Daoy (cell line): ENCODE measurements at regions not wholly inside any gene's neighbourhood (a gene's known extent, or its start where the extent isn't known, plus 50 kb on each side); places are given as distances from the start of the nearest gene placed in this dataset.
A peak's percentile ranks its signal among the peaks of the same experiment; 100 is the strongest.
"Not testable (repeated sequence)": the region's sequence is repeated elsewhere in the genome, so short reads cannot be mapped to it uniquely, and the experiment has no call there.

Experiments
- DNase-seq: peaks from one replicate; pipeline ENCODE4 v3.0.0-alpha.2; 2015; ENCODE audit warnings: low read depth

GRCh38 chr12:73506611-73507010 is 1031.0 kb upstream of the ATXN7L3B start:
- no peak for DNase-seq

DNA sequence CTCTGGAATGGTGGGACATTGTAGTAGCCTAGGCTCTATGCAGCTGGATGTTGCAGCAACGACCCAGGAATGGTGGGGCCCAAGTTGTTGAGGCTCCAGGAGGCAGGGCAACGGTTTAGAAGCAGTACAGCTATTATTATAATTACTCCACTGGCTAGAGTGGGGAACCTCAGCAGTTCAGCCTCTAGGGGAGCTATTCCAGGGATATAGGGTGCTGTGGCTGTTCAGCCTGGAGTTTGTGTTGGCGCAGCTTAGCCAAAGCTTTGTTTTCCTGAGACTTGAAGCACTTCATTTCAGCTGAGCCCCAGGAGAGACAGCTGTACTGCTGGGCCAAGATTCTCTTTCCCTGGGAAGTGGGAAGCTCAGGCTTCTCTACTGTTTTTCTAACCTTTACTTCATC is 1023.0 kb upstream of the ATXN7L3B start:
- DNase-seq, result no peak

GRCh38 chr12:73517859-73518258 is 1019.8 kb upstream of the ATXN7L3B start:
- DNase-seq, result no peak

GRCh38 chr12:73529231-73529630 is 1008.4 kb upstream of the ATXN7L3B start:
- no peak for DNase-seq

GRCh38 chr12:73529954-73530353 is 1007.7 kb upstream of the ATXN7L3B start:
- DNase-seq, result no peak

DNA sequence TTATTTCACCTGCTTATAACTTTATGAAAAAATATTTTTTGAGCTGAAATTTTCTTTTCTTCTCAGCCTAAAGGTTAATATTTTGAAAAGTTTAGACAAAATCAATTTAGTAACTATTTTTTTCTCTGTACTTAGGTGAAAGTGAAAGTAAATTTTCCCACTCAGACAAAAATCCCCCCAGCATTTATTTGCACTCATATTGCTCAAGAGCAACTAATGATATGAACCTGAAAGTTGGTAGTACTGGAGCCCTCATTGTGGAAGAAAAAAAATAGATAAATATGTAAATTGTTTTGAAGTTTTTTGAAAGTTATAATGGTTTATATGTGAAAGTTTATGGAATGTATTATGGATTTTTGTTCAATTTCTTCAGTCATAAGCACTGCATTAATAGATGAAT is 1005.9 kb upstream of the ATXN7L3B start:
- no peak for DNase-seq

GRCh38 chr12:73547421-73547820 is 990.2 kb upstream of the ATXN7L3B start:
- DNase-seq, result no peak

DNA sequence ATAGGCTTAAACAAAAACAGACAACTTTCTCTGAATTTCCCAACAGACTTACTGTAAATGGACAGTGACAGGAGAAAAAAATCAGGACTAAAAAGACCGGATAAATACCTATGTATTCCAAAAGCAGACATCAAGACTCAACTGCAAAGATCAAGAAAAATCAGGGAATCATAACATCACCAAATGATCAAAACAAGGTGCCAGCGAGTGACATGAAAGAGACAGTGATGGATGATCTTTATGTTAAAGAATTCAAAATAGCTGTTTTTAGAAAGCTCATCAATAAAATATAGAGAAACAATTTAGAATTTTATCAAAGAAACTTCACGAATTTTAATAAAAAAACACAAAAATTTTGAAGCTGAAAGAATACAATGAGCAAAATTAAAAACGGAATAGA is 952.5 kb upstream of the ATXN7L3B start:
- DNase-seq, result no peak

GRCh38 chr12:73589220-73589619 is 948.4 kb upstream of the ATXN7L3B start:
- no peak for DNase-seq

DNA sequence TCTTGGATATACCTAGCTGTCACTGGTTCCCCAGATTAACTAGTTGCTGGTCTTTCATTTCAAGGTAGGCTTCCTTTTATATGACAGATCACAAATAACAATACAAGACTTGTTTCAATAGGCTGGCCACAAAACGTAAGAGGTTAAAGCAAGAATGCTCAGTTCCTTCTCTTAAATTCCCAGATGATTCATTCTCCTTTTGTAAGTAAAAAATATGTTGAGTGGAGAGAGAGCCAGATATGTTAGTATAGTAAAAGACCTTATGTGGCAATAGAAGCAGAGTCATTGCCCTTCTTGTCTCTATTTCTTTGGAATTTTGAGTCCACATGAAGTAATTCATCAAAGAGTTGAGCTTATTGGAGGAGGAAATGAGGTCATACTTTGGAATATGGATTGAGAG is 939.0 kb upstream of the ATXN7L3B start:
- no peak for DNase-seq

GRCh38 chr12:73599268-73599667 is 938.4 kb upstream of the ATXN7L3B start:
- no peak for DNase-seq

GRCh38 chr12:73605925-73606324 is 931.7 kb upstream of the ATXN7L3B start:
- DNase-seq, result not testable (repeated sequence)

- DNase-seq, result no peak
Measured at GRCh38 chr12:73612551-73612950, 925.1 kb upstream of the ATXN7L3B start.

DNA sequence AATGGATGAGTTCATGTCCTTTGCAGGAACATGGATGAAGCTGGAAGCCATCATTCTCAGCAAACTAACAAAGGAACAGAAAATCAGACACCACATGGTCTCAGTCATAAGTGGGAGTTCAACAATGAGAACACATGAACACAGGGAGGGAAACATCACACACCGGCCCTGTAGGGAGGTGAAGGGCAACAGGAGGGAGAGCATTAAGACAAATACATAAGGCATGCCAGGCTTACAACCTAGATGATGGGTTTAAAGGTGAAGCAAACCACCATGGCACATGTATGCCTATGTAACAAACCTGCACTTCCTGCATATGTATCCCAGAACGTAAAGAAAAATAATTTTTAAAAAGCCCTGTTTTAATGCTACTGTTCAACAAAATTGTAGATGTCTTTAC is 914.2 kb upstream of the ATXN7L3B start:
- DNase-seq, result no peak

GRCh38 chr12:73625226-73625625 is 912.4 kb upstream of the ATXN7L3B start:
- DNase-seq, result no peak

- DNase-seq, result no peak
Measured at GRCh38 chr12:73629171-73629570, 908.5 kb upstream of the ATXN7L3B start.

- DNase-seq, result no peak
Measured at GRCh38 chr12:73629893-73630831, 907.5 kb upstream of the ATXN7L3B start.

- no peak for DNase-seq
Measured at GRCh38 chr12:73632191-73632590, 905.4 kb upstream of the ATXN7L3B start.

GRCh38 chr12:73632661-73633060 is 905.0 kb upstream of the ATXN7L3B start:
- no peak for DNase-seq

GRCh38 chr12:73639397-73639796 is 898.2 kb upstream of the ATXN7L3B start:
- DNase-seq, result not testable (repeated sequence)

GRCh38 chr12:73656375-73656774 is 881.3 kb upstream of the ATXN7L3B start:
- no peak for DNase-seq

DNA sequence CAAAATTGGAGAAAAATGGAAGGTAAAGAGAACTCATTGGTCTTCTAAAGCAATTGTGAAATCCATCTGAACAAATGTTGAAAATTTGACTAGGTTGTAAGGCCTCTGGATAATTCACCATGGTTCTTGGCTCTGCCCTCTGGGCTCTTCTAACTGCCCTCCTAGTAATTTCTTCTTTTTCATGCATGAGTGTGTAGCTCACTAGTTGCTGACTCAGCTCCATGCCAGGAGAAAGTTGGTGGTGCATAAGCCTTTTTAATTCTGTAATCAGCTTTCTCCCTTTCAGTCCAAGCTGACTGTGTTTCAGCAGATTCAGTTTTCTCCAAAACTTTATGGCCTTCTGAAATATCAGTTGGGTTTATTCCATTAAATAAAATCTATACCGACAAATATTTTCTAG is 877.8 kb upstream of the ATXN7L3B start:
- no peak for DNase-seq

DNA sequence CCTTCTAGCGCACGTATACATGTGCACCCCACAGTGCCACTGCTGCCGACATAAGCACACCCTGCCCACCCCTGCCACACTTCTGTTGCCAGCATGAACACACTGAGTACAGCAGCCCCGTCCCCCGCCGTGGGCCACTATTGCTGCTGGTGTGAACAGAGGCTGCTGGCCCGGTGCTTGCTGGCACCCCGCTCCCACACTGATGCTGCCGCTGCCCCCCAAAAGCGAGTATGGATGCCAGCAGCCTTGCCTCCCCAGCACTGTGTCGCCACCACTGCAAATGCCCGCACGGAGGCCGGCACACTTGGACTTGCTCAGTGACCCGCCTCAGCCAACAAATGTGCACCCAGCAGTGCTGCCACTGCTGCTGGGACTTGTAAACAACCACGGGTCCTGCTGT is 872.4 kb upstream of the ATXN7L3B start:
- DNase-seq, result no peak

GRCh38 chr12:73671550-73671949 is 866.1 kb upstream of the ATXN7L3B start:
- peak; percentile 57 for DNase-seq
